ENCODE measurements at regions not wholly inside any gene's neighbourhood (a gene's known extent, or its start where the extent isn't known, plus 50 kb on each side); places are given as distances from the start of the nearest gene placed in this dataset.

DNA sequence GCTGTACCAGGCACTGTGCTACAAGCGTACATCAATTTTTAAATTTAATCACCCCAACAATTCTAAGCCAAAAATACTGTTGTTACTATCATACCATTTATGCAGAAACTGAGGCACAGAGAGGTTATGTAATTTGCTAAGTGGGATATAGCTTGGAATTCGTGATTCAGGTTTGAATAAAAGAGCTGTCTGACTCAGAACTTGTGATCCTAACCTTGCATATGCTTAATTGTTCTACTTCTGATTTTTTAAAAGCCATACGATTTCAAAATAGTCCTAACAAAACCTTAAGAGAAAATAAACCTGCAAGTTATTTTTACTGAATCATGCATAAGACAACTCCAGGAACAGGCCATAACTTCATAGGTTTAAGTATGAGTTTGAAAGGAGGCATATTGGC is 498.0 kb upstream of the CFAP20DC start:
- no peak for TF ChIP-seq EP300 (IDR thresholded peaks at IDR 0.05)
- TF ChIP-seq, protein P1, sequence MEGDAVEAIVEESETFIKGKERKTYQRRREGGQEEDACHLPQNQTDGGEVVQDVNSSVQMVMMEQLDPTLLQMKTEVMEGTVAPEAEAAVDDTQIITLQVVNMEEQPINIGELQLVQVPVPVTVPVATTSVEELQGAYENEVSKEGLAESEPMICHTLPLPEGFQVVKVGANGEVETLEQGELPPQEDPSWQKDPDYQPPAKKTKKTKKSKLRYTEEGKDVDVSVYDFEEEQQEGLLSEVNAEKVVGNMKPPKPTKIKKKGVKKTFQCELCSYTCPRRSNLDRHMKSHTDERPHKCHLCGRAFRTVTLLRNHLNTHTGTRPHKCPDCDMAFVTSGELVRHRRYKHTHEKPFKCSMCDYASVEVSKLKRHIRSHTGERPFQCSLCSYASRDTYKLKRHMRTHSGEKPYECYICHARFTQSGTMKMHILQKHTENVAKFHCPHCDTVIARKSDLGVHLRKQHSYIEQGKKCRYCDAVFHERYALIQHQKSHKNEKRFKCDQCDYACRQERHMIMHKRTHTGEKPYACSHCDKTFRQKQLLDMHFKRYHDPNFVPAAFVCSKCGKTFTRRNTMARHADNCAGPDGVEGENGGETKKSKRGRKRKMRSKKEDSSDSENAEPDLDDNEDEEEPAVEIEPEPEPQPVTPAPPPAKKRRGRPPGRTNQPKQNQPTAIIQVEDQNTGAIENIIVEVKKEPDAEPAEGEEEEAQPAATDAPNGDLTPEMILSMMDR (IDR thresholded peaks at IDR 0.05): no peak
- no peak for TF ChIP-seq POLR2A (IDR thresholded peaks at IDR 0.05)
